Fibroblast of lung (primary cell): ENCODE measurements at regions not wholly inside any gene's neighbourhood (a gene's known extent, or its start where the extent isn't known, plus 50 kb on each side); places are given as distances from the start of the nearest gene placed in this dataset.

Experiments used
- DNase-seq, 2 donors: peaks; one replicate each; pipeline versions ENCODE4 v3.0.0 to v3.0.0-alpha.2; 2010; ENCODE audit warnings: low read depth in 2 of 2
- H2AFZ ChIP-seq: 2 replicates; pipeline ENCODE4 v1.5.1; 2012; ENCODE audit warnings: low read length, control low read depth, inconsistent platforms
- H3K27ac ChIP-seq: 2 replicates; pipeline ENCODE4 v1.5.1; 2011; ENCODE audit warnings: low read length, control low read depth; ENCODE audit not compliant: insufficient read depth
- H3K27me3 ChIP-seq: 2 replicates; pipeline ENCODE4 v1.5.1; 2011; ENCODE audit warnings: mild to moderate bottlenecking, low read length; ENCODE audit not compliant: control insufficient read depth, insufficient read depth
- H3K36me3 ChIP-seq: 2 replicates; pipeline ENCODE4 v1.5.1; 2011; ENCODE audit warnings: low read length; ENCODE audit not compliant: control insufficient read depth, insufficient read depth
- H3K4me1 ChIP-seq: 2 replicates; pipeline ENCODE4 v1.5.1; 2011; ENCODE audit warnings: low read length; ENCODE audit not compliant: control insufficient read depth, insufficient read depth; ENCODE audit errors: extremely low read depth
- H3K4me2 ChIP-seq: 2 replicates; pipeline ENCODE4 v1.5.1; 2011; ENCODE audit warnings: low read length, control low read depth; ENCODE audit not compliant: insufficient read depth; ENCODE audit errors: extremely low read depth
- H3K4me3 ChIP-seq, 4 experiments: fragments of 200-600 bp in 1 of 4; sonication (generic) in 1 of 4; replicated peaks in 1 of 4; 2 replicates each; pipeline ENCODE4 v1.5.1; 2011 to 2016; ENCODE audit warnings: low read length in 4 of 4, low read depth in 3 of 4, mild to moderate bottlenecking in 3 of 4, control low read depth in 2 of 4, inconsistent platforms in 1 of 4, mixed read lengths in 1 of 4; ENCODE audit not compliant: insufficient read depth in 1 of 4; ENCODE audit errors: control extremely low read depth in 1 of 4
- H3K79me2 ChIP-seq: 2 replicates; pipeline ENCODE4 v1.5.1; 2012; ENCODE audit warnings: mild to moderate bottlenecking, low read length, inconsistent platforms; ENCODE audit not compliant: control insufficient read depth, insufficient read depth
- H3K9ac ChIP-seq: 2 replicates; pipeline ENCODE4 v1.5.1; 2011; ENCODE audit warnings: mild to moderate bottlenecking, low read length, control low read depth; ENCODE audit not compliant: insufficient read depth
- H3K9me3 ChIP-seq: 2 replicates; pipeline ENCODE4 v1.5.1; 2012; ENCODE audit warnings: low read depth, low read length; ENCODE audit not compliant: control insufficient read depth, insufficient read depth
- H4K20me1 ChIP-seq: 2 replicates; pipeline ENCODE4 v1.5.1; 2011; ENCODE audit warnings: low read length; ENCODE audit not compliant: control insufficient read depth, insufficient read depth; ENCODE audit errors: extremely low read depth
- EZH2 ChIP-seq: IDR thresholded peaks from 2 replicates; pipeline ENCODE4 v1.5.1; 2012; ENCODE audit warnings: low read length, control low read depth, mild to moderate bottlenecking; ENCODE audit errors: missing control alignments
- TF ChIP-seq, protein P1 (sequence below), 2 donors: IDR thresholded peaks in 1 of 2; conservative IDR thresholded peaks in 1 of 2; 1 replicate in 1 of 2; 2 replicates in 1 of 2; pipeline ENCODE4 v1.5.1; 2011 to 2012; ENCODE audit warnings: low read length in 2 of 2, control low read depth in 1 of 2, inconsistent platforms in 1 of 2, low read depth in 1 of 2, mild to moderate bottlenecking in 1 of 2

DNA sequence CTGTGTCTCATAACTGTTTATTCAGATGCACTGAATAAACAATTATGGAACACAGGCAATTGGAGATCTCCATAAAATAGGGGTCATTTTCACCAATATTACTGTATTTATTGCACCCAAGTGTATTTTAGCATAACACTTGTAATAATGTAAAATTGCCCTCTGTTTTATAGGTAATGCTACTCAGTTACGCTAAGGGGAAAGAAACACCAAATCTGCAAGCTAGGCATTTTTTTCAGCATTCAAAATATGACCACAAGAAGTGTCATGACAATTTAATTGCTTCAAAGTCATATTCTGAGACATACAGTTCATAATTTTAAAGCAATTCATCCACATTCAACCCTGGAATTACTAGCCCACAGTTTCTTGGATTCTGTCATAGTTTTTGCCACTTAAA lies 643.2 kb upstream of the NOX3 start:
- Histone ChIP-seq H3K9ac (no peak overlapping the region), H3K4me2 (no peak overlapping the region), H3K4me3 (no peak overlapping the region), H3K36me3 (no peaks in the 10 kb centered on the region), H2AFZ (no peak overlapping the region), H3K9me3 (no peaks in the 10 kb centered on the region), H4K20me1 (no peaks in the 10 kb centered on the region), H3K4me1 (no peaks in the 10 kb centered on the region), H3K27me3 (no peaks in the 10 kb centered on the region), H3K79me2 (no peaks in the 10 kb centered on the region), H3K27ac (no peak overlapping the region)
- TF ChIP-seq, protein P1, sequence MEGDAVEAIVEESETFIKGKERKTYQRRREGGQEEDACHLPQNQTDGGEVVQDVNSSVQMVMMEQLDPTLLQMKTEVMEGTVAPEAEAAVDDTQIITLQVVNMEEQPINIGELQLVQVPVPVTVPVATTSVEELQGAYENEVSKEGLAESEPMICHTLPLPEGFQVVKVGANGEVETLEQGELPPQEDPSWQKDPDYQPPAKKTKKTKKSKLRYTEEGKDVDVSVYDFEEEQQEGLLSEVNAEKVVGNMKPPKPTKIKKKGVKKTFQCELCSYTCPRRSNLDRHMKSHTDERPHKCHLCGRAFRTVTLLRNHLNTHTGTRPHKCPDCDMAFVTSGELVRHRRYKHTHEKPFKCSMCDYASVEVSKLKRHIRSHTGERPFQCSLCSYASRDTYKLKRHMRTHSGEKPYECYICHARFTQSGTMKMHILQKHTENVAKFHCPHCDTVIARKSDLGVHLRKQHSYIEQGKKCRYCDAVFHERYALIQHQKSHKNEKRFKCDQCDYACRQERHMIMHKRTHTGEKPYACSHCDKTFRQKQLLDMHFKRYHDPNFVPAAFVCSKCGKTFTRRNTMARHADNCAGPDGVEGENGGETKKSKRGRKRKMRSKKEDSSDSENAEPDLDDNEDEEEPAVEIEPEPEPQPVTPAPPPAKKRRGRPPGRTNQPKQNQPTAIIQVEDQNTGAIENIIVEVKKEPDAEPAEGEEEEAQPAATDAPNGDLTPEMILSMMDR (conservative IDR thresholded peaks at IDR 0.05 in 1 of 2, IDR thresholded peaks at IDR 0.05 in 1 of 2; ENCODE audit: low read depth in 1 of 2, low read length in 2 of 2): no peak
- no peak for TF ChIP-seq EZH2
- no peak for DNase-seq

DNA sequence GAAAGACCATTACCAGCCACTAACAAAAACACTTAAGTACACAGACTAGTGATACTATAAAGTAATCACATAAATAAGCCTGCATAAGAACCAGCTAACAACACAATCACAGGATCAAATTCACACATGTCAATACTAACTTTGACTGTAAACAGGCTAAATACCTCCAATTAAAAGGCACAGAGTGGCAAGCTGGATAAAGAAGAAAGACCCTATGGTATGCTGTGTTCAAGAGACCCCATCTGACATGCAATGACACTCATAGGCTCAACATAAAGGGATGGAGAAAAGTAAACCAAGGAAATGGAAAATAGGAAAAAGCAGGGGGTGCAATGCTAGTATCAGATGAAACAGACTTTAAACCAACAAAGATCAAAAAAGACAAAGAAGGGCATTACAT lies 631.8 kb upstream of the NOX3 start:
- Histone ChIP-seq H3K4me2 (no peak overlapping the region), H3K4me1 (no peaks in the 10 kb centered on the region)

DNA sequence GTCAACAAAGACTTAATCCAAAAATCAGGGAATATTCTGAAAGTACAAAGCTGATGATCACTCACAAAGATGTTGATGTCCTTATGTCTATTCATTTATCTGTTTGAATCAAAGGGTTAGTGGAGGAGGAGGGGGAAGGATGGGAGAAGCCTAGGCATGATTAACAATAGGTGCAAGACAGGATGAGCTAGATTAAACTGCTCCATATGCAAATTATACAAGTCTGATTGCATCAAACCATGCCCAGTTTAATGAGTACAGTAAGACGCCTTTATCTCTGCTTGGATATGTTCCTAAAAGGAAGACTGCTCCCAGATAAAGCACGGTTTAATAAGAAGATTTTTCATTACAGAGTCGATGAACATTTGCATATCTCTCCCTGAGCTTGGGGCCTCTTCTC lies 626.4 kb upstream of the NOX3 start:
- H3K79me2 ChIP-seq: no peaks in the 10 kb centered on the region
- H3K36me3 ChIP-seq: no peaks in the 10 kb centered on the region
- no peak overlapping the region for H3K27ac ChIP-seq
- TF ChIP-seq EZH2: no peak
- TF ChIP-seq, protein P1 (conservative IDR thresholded peaks at IDR 0.05 in 1 of 2, IDR thresholded peaks at IDR 0.05 in 1 of 2; ENCODE audit: low read depth in 1 of 2, low read length in 2 of 2): no peak
- no peak overlapping the region for H3K4me2 ChIP-seq
- no peaks in the 10 kb centered on the region for H4K20me1 ChIP-seq
- H3K4me3 ChIP-seq: no peak overlapping the region
- H2AFZ ChIP-seq: no peak overlapping the region
- H3K9me3 ChIP-seq: no peaks in the 10 kb centered on the region
- no peak for DNase-seq
- H3K9ac ChIP-seq: no peak overlapping the region
- H3K27me3 ChIP-seq: no peaks in the 10 kb centered on the region
- H3K4me1 ChIP-seq: no peaks in the 10 kb centered on the region

More for the DNA sequence above, 631.8 kb upstream of the NOX3 start:
- no peaks in the 10 kb centered on the region for H3K79me2 ChIP-seq
- H3K4me3 ChIP-seq: no peak overlapping the region
- no peak overlapping the region for H3K9ac ChIP-seq
- TF ChIP-seq, protein P1 (conservative IDR thresholded peaks at IDR 0.05 in 1 of 2, IDR thresholded peaks at IDR 0.05 in 1 of 2; ENCODE audit: low read depth in 1 of 2, low read length in 2 of 2): no peak
- TF ChIP-seq EZH2: no peak
- H2AFZ ChIP-seq: no peak overlapping the region
- H3K27ac ChIP-seq: no peak overlapping the region
- no peaks in the 10 kb centered on the region for H3K36me3 ChIP-seq
- no peaks in the 10 kb centered on the region for H3K27me3 ChIP-seq
- DNase-seq: no peak
- H4K20me1 ChIP-seq: no peaks in the 10 kb centered on the region
- H3K9me3 ChIP-seq: no peaks in the 10 kb centered on the region
